Lung (tissue), 11 donors: ENCODE measurements at regions not wholly inside any gene's neighbourhood (a gene's known extent, or its start where the extent isn't known, plus 50 kb on each side); places are given as distances from the start of the nearest gene placed in this dataset.

ENCODE experiments used
- ATAC-seq: fragments of 200-7000 bp; cut with Tn5 transposase; one replicate; pipeline ENCODE4 v1.9.1; 2020; ENCODE audit warnings: moderate number of reproducible peaks; ENCODE audit not compliant: insufficient read depth, low FRiP score
- DNase-seq, 3 donors: peaks; one replicate each; pipeline ENCODE4 v3.0.0-alpha.2; 2013 to 2017
- H3K27ac ChIP-seq, 2 donors: one replicate each; pipeline ENCODE4 v1.5.1; 2013; ENCODE audit warnings: mild to moderate bottlenecking in 2 of 2, moderate library complexity in 2 of 2, control low read depth in 1 of 2, inconsistent platforms in 1 of 2, low read depth in 1 of 2, low read length in 1 of 2
- H3K27me3 ChIP-seq, 3 donors: one replicate each; pipeline ENCODE4 v1.5.1; 2013; ENCODE audit warnings: low read length in 2 of 3; ENCODE audit not compliant: control insufficient read depth in 3 of 3, insufficient read depth in 3 of 3
- H3K36me3 ChIP-seq, 4 donors: one replicate each; pipeline ENCODE4 v1.5.1; 2013; ENCODE audit warnings: low read length in 4 of 4, mild to moderate bottlenecking in 1 of 4, moderate library complexity in 1 of 4; ENCODE audit not compliant: control insufficient read depth in 4 of 4, insufficient read depth in 4 of 4
- H3K4me1 ChIP-seq, 5 donors: one replicate each; pipeline ENCODE4 v1.5.1; 2013; ENCODE audit warnings: low read length in 5 of 5, mild to moderate bottlenecking in 2 of 5, moderate library complexity in 1 of 5; ENCODE audit not compliant: control insufficient read depth in 5 of 5, insufficient read depth in 5 of 5
- H3K4me3 ChIP-seq: one replicate; pipeline ENCODE4 v1.5.1; 2013; ENCODE audit warnings: mild to moderate bottlenecking, control low read depth, moderate library complexity
- H3K9ac ChIP-seq, 2 donors: one replicate each; pipeline ENCODE4 v1.5.1; 2013; ENCODE audit warnings: low read length in 2 of 2, control low read depth in 1 of 2; ENCODE audit not compliant: insufficient read depth in 1 of 2
- H3K9me3 ChIP-seq, 4 donors: one replicate each; pipeline ENCODE4 v1.5.1; 2013; ENCODE audit warnings: low read length in 3 of 4, mild to moderate bottlenecking in 1 of 4, moderate library complexity in 1 of 4; ENCODE audit not compliant: control insufficient read depth in 4 of 4, insufficient read depth in 3 of 4
- CTCF ChIP-seq: IDR thresholded peaks from 2 replicates; pipeline ENCODE4 v1.5.1; 2012; ENCODE audit warnings: mild to moderate bottlenecking; ENCODE audit errors: control extremely low read depth, extremely low read depth
- WGBS, 2 donors: extraction: QIAGEN DNeasy Blood & Tissue Kit; methylation state at CpG; one replicate each; pipeline ENCODE4 v1.1.7; 2013; 5-methylcytosine and 5-hydroxymethylcytosine counted together
- donor health status: control.
- donor health status: control.
- donor health status: Bipolar disorder and iron deficiency.
- donor health status: healthy.
- donor health status: DM: yes; HTN: yes; CAD: no.

- H3K9ac ChIP-seq = no peak overlapping the region
- peaks cover 0 to 6% (median 0%) of the 10 kb centered on the region in 5 donors for H3K4me1 ChIP-seq
- no peak for TF ChIP-seq CTCF
- H3K36me3 ChIP-seq = no peaks in the 10 kb centered on the region
- H3K4me3 ChIP-seq = no peak overlapping the region
- ATAC-seq (no peak), DNase-seq (no peak)
- peaks cover 0 to 4% (median 1%) of the 10 kb centered on the region in 4 donors for H3K9me3 ChIP-seq
- H3K27ac ChIP-seq = no peak overlapping the region
- no peaks in the 10 kb centered on the region for H3K27me3 ChIP-seq
Measured at GRCh38 chr2:175627405-175627804, 374.7 kb downstream of the LNPK start.

DNA sequence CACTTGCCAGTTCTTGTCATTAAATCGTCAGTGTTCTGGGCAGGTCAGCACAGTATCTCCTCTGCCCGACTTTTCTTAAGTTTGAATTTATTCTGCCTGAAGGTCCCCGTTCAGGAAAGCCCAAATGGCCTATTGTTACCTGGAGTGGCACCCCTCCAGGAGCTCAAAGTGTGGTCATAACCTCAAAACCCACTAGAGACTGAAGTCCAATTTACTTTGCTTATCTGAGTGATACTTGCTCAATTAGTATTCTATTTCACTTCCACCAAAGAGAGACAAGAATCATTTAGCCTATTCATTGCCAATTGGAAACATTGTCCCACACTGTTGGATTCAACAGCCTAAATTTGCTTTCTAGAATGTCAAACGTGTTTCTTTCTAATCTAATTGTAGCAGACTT is 375.3 kb downstream of the LNPK start:
- DNase-seq = no peak
- no peak overlapping the region for H3K9ac ChIP-seq
- TF ChIP-seq CTCF = no peak
- no peak overlapping the region for H3K27ac ChIP-seq
- peaks cover 0 to 6% (median 0%) of the 10 kb centered on the region in 5 donors for H3K4me1 ChIP-seq
- H3K36me3 ChIP-seq = no peaks in the 10 kb centered on the region
- no peaks in the 10 kb centered on the region for H3K27me3 ChIP-seq
- 65 to 83% methylated on average over 4 of the region's 4 CpGs for WGBS, 2 donors
- H3K4me3 ChIP-seq = no peak overlapping the region
- no peak for ATAC-seq
- peaks cover 0 to 4% (median 1%) of the 10 kb centered on the region in 4 donors for H3K9me3 ChIP-seq

GRCh38 chr2:175624785-175625184 is 377.3 kb downstream of the LNPK start:
- DNase-seq (no peak), ATAC-seq (no peak)
- Histone ChIP-seq H3K9me3 (peaks cover 0 to 4% (median 2%) of the 10 kb centered on the region in 4 donors), H3K9ac (no peak overlapping the region), H3K27ac (no peak overlapping the region), H3K4me3 (no peak overlapping the region), H3K27me3 (no peaks in the 10 kb centered on the region), H3K36me3 (no peaks in the 10 kb centered on the region), H3K4me1 (peaks cover 0 to 6% (median 0%) of the 10 kb centered on the region in 5 donors)
- no peak for TF ChIP-seq CTCF
- WGBS, 2 donors = 52 to 68% methylated on average over 5 of the region's 5 CpGs

- peaks cover 0 to 4% (median 2%) of the 10 kb centered on the region in 4 donors for H3K9me3 ChIP-seq
- no peak for TF ChIP-seq CTCF
- H3K4me3 ChIP-seq = no peak overlapping the region
- ATAC-seq = no peak
- H3K4me1 ChIP-seq = peaks cover 0 to 6% (median 0%) of the 10 kb centered on the region in 5 donors
- H3K9ac ChIP-seq = no peak overlapping the region
- H3K27me3 ChIP-seq = no peaks in the 10 kb centered on the region
- H3K36me3 ChIP-seq = no peaks in the 10 kb centered on the region
- no peak overlapping the region for H3K27ac ChIP-seq
- peak in 2 of 3 donors; percentile 62 to 63 for DNase-seq
Measured at GRCh38 chr2:175624211-175624761, 377.8 kb downstream of the LNPK start.
